Sigmoid colon (tissue), 4 donors: ENCODE measurements at regions not wholly inside any gene's neighbourhood (a gene's known extent, or its start where the extent isn't known, plus 50 kb on each side); places are given as distances from the start of the nearest gene placed in this dataset.

Source experiments
- CTCF ChIP-seq, 4 experiments: fragments of 450-650 bp in 3 of 4; fragments of 200-600 bp in 1 of 4; IDR thresholded peaks; one replicate each; pipeline ENCODE4 v1.5.1; 2016 to 2019; ENCODE audit warnings: antibody characterized with exemption in 4 of 4, mild to moderate bottlenecking in 3 of 4, moderate library complexity in 2 of 4
- EP300 ChIP-seq, 4 donors: sonication (generic); formaldehyde crosslinking; IDR thresholded peaks; one replicate each; pipeline ENCODE4 v1.6.1; 2017; ENCODE audit warnings: antibody characterized with exemption in 4 of 4
- POLR2A ChIP-seq, 2 donors: fragments of 450-650 bp; IDR thresholded peaks; one replicate each; pipeline ENCODE4 v1.6.1; 2016; ENCODE audit warnings: antibody characterized with exemption in 2 of 2, mild to moderate bottlenecking in 2 of 2, moderate library complexity in 2 of 2
- POLR2AphosphoS5 ChIP-seq, 4 donors: sonication (generic); formaldehyde crosslinking; IDR thresholded peaks; one replicate each; pipeline ENCODE4 v1.6.1; 2017; ENCODE audit warnings: antibody characterized with exemption in 4 of 4

GRCh38 chr14:89477391-89477790 lies 60.4 kb upstream of the FOXN3 start:
- TF ChIP-seq EP300 (IDR thresholded peaks at IDR 0.05) (no peak), POLR2AphosphoS5 (IDR thresholded peaks at IDR 0.05) (no peak), CTCF (IDR thresholded peaks at IDR 0.05) (no peak), POLR2A (IDR thresholded peaks at IDR 0.05) (no peak)
